HUES48 (cell line): ENCODE measurements at regions not wholly inside any gene's neighbourhood (a gene's known extent, or its start where the extent isn't known, plus 50 kb on each side); places are given as distances from the start of the nearest gene placed in this dataset.

Experiments used
- H3K27ac ChIP-seq: one replicate; pipeline ENCODE4 v1.7.0; 2013; ENCODE audit warnings: low read depth, low read length, inconsistent platforms
- H3K27me3 ChIP-seq: 2 replicates; pipeline ENCODE4 v1.6.1; 2013; ENCODE audit warnings: mild to moderate bottlenecking, low read length; ENCODE audit not compliant: control insufficient read depth, insufficient read depth
- H3K36me3 ChIP-seq: 2 replicates; pipeline ENCODE4 v1.6.1; 2013; ENCODE audit warnings: low read length; ENCODE audit not compliant: control insufficient read depth, insufficient read depth
- H3K4me1 ChIP-seq: 2 replicates; pipeline ENCODE4 v1.6.1; 2013; ENCODE audit warnings: mild to moderate bottlenecking, low read length; ENCODE audit not compliant: control insufficient read depth, insufficient read depth
- H3K4me3 ChIP-seq: 2 replicates; pipeline ENCODE4 v1.5.1; 2013; ENCODE audit warnings: mild to moderate bottlenecking, low read depth, low read length
- H3K9ac ChIP-seq: 2 replicates; pipeline ENCODE4 v1.6.1; 2013; ENCODE audit warnings: mild to moderate bottlenecking, low read depth, low read length, moderate library complexity
- H3K9me3 ChIP-seq: 2 replicates; pipeline ENCODE4 v1.6.1; 2013; ENCODE audit warnings: low read length; ENCODE audit not compliant: control insufficient read depth, insufficient read depth

DNA sequence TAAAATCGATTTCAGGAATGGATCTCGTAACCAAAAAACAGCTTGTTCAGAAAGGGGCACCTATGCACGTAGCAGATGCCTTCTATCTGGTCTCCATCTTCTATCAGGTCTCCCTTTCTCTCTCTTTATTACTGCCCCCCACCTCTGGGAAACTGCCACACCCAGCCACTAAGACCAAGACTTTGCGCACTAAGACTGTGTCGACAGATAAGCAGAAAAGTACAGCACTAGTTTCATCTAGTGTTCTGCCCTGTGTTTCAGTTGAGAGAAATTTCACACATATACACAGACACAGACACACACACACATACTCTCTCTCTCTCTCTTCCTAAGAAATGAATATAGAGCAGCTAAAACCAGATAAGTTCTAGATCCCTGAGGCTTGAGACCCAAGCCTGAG, 210.1 kb upstream of the MAP3K1 start:
- no peaks in the 10 kb centered on the region for H3K27me3 ChIP-seq
- no peaks in the 10 kb centered on the region for H3K9me3 ChIP-seq
- no peaks in the 10 kb centered on the region for H3K36me3 ChIP-seq
- H3K4me1 ChIP-seq, result peaks cover 19% of the 10 kb centered on the region
- H3K27ac ChIP-seq, result no peak overlapping the region
- no peak overlapping the region for H3K4me3 ChIP-seq
- no peak overlapping the region for H3K9ac ChIP-seq

- no peak overlapping the region for H3K4me3 ChIP-seq
- no peaks in the 10 kb centered on the region for H3K9me3 ChIP-seq
- no peaks in the 10 kb centered on the region for H3K4me1 ChIP-seq
- no peak overlapping the region for H3K9ac ChIP-seq
- no peak overlapping the region for H3K27ac ChIP-seq
- no peaks in the 10 kb centered on the region for H3K36me3 ChIP-seq
- H3K27me3 ChIP-seq, result no peaks in the 10 kb centered on the region
These were observed 213.7 kb upstream of the MAP3K1 start for GRCh38 chr5:56601641-56602071.

DNA sequence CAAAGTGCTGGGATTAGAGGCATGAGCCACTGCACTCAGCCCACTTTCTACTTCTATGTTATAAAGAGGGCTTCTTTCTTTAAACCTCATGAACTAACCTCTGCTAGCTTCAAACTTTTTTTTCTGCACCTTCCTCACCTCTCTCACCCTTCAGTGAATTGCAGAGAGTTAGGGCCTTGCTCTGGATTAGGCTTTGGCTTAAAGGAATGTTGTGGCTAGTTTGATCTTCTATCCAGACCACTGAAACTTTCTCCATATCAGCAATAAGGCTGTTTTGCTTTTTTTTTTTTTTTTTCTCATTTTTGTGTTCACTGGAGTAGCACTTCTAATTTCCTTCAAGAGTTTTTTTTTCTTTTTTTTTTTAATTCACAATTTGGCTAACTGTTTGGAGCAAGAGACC, 216.4 kb upstream of the MAP3K1 start:
- Histone ChIP-seq H3K27me3 (no peaks in the 10 kb centered on the region), H3K9ac (no peak overlapping the region), H3K4me1 (no peaks in the 10 kb centered on the region), H3K9me3 (no peaks in the 10 kb centered on the region), H3K27ac (no peak overlapping the region), H3K4me3 (no peak overlapping the region), H3K36me3 (no peaks in the 10 kb centered on the region)

- no peak overlapping the region for H3K4me3 ChIP-seq
- no peaks in the 10 kb centered on the region for H3K9me3 ChIP-seq
- no peaks in the 10 kb centered on the region for H3K36me3 ChIP-seq
- no peak overlapping the region for H3K27ac ChIP-seq
- H3K27me3 ChIP-seq, result no peaks in the 10 kb centered on the region
- H3K9ac ChIP-seq, result no peak overlapping the region
- H3K4me1 ChIP-seq, result no peaks in the 10 kb centered on the region
These were observed 219.2 kb upstream of the MAP3K1 start for GRCh38 chr5:56596155-56596554.

- Histone ChIP-seq H3K4me1 (no peaks in the 10 kb centered on the region), H3K27ac (no peak overlapping the region), H3K27me3 (no peaks in the 10 kb centered on the region)
These were observed 219.8 kb upstream of the MAP3K1 start for GRCh38 chr5:56595566-56595965.

GRCh38 chr5:56594792-56595191, 220.6 kb upstream of the MAP3K1 start:
- Histone ChIP-seq H3K4me1 (no peaks in the 10 kb centered on the region), H3K4me3 (no peak overlapping the region)

More at GRCh38 chr5:56595566-56595965, 219.8 kb upstream of the MAP3K1 start:
- H3K4me3 ChIP-seq, result no peak overlapping the region
- H3K9ac ChIP-seq, result no peak overlapping the region
- no peaks in the 10 kb centered on the region for H3K36me3 ChIP-seq
- no peaks in the 10 kb centered on the region for H3K9me3 ChIP-seq

GRCh38 chr5:56591081-56591480, 224.3 kb upstream of the MAP3K1 start:
- Histone ChIP-seq H3K36me3 (no peaks in the 10 kb centered on the region), H3K27ac (no peak overlapping the region), H3K9ac (no peak overlapping the region), H3K4me3 (no peak overlapping the region), H3K4me1 (no peaks in the 10 kb centered on the region), H3K27me3 (no peaks in the 10 kb centered on the region), H3K9me3 (no peaks in the 10 kb centered on the region)

More at GRCh38 chr5:56594792-56595191, 220.6 kb upstream of the MAP3K1 start:
- H3K9ac ChIP-seq, result no peak overlapping the region
- H3K9me3 ChIP-seq, result no peaks in the 10 kb centered on the region
- no peak overlapping the region for H3K27ac ChIP-seq
- H3K36me3 ChIP-seq, result no peaks in the 10 kb centered on the region
- no peaks in the 10 kb centered on the region for H3K27me3 ChIP-seq

DNA sequence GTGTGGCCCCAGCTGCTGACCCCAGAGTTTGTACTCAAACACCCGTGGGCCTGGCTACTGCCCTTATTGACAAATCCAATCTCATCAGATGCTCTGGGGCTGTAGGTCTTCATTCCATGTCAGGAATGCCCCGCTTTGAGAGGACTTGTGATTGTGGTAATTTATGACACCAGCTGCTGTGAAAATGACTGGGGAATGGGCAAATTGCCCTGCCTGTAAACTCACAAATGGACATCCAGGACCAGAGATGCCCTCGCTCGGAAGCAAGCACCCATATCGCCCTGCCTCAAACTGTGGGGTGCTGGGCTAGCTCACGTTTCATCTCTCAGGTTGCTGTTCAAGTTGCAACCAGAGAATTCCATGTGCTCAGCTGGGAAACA, 225.9 kb upstream of the MAP3K1 start:
- H3K9ac ChIP-seq, result no peak overlapping the region
- no peak overlapping the region for H3K27ac ChIP-seq
- no peaks in the 10 kb centered on the region for H3K4me1 ChIP-seq
- no peaks in the 10 kb centered on the region for H3K9me3 ChIP-seq
- H3K4me3 ChIP-seq, result no peak overlapping the region
- no peaks in the 10 kb centered on the region for H3K27me3 ChIP-seq
- no peaks in the 10 kb centered on the region for H3K36me3 ChIP-seq

- no peak overlapping the region for H3K27ac ChIP-seq
- H3K4me3 ChIP-seq, result no peak overlapping the region
- H3K4me1 ChIP-seq, result no peaks in the 10 kb centered on the region
- no peaks in the 10 kb centered on the region for H3K9me3 ChIP-seq
- H3K9ac ChIP-seq, result no peak overlapping the region
- H3K36me3 ChIP-seq, result no peaks in the 10 kb centered on the region
- no peaks in the 10 kb centered on the region for H3K27me3 ChIP-seq
These were observed 226.5 kb upstream of the MAP3K1 start for GRCh38 chr5:56588636-56589480.

DNA sequence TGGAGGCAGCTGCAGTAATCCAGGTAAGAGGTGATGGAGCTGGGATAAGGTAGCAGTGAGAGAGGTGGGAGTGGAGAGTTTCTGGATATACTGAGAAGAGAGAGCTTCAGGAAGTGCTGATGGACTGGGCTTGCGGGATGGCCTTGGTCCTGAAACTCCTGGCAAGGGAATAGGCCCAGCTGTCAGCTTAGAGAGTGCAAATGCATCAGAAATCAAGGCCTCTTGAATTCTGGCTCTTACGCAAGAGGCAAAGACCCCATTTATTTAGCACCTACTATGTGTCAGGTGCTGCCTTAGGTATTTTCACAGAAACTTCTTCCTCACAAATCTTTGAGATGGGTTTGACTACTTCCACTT, 227.2 kb upstream of the MAP3K1 start:
- H3K9me3 ChIP-seq, result no peaks in the 10 kb centered on the region
- H3K36me3 ChIP-seq, result no peaks in the 10 kb centered on the region
- H3K27me3 ChIP-seq, result no peaks in the 10 kb centered on the region
- no peak overlapping the region for H3K27ac ChIP-seq
- H3K4me3 ChIP-seq, result no peak overlapping the region
- no peak overlapping the region for H3K9ac ChIP-seq
- H3K4me1 ChIP-seq, result no peaks in the 10 kb centered on the region

- H3K4me3 ChIP-seq, result no peak overlapping the region
- no peak overlapping the region for H3K27ac ChIP-seq
- no peaks in the 10 kb centered on the region for H3K9me3 ChIP-seq
- H3K9ac ChIP-seq, result no peak overlapping the region
- no peaks in the 10 kb centered on the region for H3K27me3 ChIP-seq
- no peaks in the 10 kb centered on the region for H3K4me1 ChIP-seq
- H3K36me3 ChIP-seq, result no peaks in the 10 kb centered on the region
These were observed 227.8 kb upstream of the MAP3K1 start for GRCh38 chr5:56587381-56588130.
